T-helper 1 cell treated with Interleukin-12 subunit alpha and Interleukin-12 subunit beta and Interleukin-4 antibody, amounts not matched to agents 30 ng/mL and 1 ng/mL, for 36 hours (primary cell): ENCODE measurements at regions not wholly inside any gene's neighbourhood (a gene's known extent, or its start where the extent isn't known, plus 50 kb on each side); places are given as distances from the start of the nearest gene placed in this dataset.
"Not testable (repeated sequence)": the region's sequence is repeated elsewhere in the genome, so short reads cannot be mapped to it uniquely, and the experiment has no call there.

Experiments
- intact Hi-C: fragments of 100-400 bp; cut with micrococcal nuclease; formaldehyde crosslinking; loops from one replicate; pipeline ENCODE4 v1.15.1; 2024

DNA sequence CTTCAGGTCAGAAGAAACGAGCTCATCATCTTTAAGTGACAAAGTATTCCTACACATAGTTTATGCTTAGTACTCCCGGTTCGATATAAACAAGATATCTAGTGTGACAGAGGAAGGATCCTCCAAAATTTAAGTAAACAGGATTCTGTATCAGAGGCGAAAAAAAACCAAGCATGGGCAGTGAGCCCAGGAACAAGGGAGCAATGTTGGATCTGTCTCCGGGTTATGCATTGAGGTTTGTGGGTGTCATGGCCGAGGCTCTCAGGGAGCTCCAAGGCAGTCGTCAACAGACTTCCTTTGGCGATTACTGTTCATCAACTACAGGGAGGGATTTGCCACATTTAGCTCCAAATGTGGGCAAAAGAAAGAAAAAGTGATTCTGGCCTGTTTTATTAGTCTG, 319.5 kb downstream of the CBLN4 start:
- intact Hi-C loops, result no loop called here

DNA sequence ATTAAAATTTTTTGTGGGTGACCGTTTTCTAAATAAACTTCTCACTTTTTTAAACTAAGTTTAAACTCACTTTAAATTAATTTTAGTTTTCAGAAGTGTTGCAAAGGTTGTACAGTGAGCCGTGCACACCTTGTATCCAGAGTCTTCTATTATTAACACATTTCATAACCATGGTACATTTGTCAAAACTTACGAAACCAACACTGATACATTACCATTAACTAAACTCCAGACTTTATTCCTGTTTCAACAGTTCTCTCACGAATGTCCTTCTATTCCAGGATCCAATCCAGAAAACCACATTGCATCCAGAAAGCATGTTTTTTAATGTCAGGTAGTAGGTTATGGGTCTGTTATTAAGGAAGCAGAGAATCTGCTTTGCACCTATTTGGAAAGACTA, 319.9 kb downstream of the CBLN4 start:
- intact Hi-C loops, result no loop called here

DNA sequence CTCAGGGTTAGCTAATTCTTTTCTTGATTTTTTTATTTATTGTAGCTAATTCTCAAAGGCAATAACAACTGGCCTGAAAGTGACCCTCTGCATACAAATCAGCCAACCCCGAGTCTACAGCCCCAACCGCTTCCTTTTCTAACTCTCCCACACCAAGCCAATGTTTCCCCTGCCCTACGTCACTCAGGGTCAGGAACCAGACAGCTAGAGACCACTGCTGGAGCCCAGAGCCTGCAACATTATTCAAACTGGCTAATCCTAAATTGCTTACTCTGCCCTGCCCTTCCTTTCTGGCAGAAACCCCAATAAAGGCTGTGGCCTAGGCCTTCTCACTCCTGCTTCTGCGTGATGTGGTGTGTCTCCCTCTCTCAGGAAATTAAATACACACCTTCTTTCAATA, 320.7 kb downstream of the CBLN4 start:
- intact Hi-C loops, result no loop called here

DNA sequence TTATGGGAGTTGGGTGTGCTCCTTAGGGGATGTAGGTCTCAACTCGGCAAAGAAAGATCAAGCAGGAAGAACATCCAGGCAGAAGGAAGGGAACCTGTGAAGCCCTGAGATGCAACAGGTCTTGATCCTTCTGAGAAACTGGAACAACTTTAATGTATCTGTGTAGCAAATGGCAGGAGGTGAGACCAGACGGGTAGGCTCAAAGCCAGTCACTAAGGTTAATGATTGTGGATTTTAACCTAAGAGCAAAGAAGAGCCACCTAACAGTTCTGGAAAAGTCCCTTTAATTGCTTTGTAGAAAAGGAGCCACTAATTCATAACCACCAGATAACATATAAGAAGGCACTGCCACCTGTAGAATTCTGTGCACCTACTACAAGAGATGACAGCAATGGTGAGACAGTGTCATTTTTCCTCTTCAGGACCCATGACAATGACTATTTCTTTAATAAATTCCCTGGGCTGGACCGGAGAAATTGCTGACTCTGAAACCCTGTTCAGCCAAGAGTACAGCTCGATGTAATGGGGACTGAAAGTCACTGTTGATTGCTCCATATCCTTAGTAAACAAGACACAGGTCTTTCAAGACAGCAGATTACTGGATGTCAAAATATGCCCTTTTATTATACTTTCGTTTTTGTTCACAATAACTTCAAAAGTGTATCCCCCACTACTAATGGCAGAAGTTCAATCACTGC, 326.2 kb downstream of the CBLN4 start:
- intact Hi-C loops, result no loop called here

DNA sequence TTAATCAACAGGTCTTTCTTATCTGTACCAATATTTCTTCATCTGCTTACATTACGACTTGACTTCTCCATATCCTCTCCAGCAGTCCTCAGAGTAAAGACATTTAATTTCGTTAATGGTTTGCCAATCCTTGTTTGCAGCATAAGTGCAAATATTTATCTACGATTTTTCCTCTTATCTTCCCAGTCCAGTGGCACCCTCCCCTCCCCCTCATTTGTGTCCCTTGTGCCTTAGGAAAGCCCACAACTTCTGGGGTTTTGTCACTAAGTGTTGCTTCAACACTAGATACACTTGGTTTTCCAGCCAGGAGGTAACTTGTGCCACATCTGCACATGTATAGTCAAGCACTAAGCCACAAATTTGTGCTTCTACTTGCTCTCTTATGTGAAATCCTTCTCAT, 327.2 kb downstream of the CBLN4 start:
- intact Hi-C loops, result no loop called here

DNA sequence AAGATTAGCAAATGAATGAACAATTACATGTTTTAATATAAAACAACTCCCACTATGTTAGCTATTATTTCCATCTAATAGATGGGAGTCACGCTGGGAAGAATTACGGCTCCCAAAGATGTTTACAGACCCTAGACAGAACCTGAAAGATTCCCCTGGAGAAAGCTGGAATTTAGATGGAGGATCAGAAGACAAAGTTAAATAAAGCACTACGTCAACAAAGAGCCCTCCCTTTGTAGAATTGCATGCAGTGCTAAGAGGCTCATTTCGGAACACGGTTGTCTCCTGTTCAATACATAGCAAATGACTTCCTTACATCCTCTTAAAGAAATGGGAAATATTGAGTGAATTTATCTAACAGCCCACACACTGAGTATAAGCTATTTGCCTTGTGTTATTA, 328.3 kb downstream of the CBLN4 start:
- intact Hi-C loops, result no loop called here

DNA sequence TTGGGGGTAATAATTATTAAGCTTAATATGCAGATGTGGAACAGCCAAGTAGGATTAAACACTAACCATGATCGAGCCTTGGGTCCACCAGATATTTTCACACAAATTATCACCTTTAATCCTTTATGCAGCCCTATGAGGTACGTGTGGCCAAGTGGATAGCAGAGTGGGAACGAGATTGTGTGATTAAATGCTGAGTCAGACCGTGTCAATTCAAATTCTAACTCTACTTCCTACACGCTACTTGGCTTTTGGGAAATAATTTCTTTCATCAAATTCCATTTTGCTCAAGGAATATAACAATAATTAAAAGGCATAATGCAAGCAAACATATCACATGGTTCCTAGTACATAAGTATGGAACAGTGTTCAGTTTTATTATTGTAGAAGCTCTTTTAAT, 329.2 kb downstream of the CBLN4 start:
- intact Hi-C loops, result no loop called here

DNA sequence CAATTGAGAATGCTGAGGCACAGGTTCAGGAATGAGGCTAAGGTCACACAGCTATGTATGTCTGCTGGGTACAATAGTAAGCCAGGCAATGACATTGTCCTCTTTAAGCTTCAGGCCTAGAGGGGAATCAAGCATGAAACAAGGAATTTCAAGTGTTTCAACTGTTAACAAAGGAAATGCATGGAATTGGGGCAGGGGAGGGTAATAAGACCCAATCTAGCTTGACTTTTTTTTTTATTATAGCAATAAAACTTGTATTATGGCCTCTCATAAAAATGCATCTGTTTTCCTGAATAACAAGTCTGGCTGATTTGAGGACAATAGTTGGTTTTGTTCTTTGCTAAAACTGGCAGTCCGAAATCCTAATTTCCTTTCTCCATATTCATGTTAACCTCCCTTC, 336.7 kb downstream of the CBLN4 start:
- intact Hi-C loops, result no loop called here

DNA sequence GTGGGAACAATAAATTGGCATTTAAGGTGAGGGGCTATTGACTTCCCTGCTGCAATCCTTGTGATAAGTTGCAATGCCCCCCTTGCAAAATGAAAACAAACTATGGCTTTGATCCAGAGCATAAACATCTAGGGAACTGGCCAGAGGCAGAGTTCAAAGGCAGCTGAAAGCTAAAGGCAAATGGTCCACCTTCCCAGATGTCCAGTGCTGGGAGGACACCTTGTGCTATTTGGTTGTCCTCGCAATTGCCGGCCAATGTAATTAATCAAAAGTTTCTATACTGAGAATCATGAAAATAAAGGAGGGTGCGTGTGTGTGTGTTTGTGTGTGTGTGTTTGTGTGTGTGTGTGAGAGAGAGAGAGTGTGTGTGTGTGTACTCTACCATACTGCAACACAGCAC, 337.4 kb downstream of the CBLN4 start:
- intact Hi-C loops, result no loop called here

DNA sequence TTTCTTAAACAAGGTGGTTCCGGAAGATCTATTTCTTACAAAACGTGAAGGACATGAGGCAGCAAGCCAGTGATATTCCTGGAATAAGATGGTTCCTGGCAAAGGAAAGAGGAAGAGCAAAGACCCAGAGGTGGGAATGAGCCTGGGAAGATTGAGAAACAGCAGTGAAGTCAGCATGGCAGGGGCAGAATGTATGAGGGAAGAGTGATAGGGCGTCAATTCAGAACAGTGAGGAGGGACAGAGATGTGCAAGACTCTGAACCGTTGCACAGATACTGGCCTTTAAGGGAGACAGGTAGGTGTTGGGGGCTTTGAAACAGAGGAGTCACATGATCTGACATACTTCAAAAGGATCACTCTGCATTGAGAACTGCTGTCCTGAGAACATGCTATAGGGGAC, 338.3 kb downstream of the CBLN4 start:
- intact Hi-C loops, result no loop called here

DNA sequence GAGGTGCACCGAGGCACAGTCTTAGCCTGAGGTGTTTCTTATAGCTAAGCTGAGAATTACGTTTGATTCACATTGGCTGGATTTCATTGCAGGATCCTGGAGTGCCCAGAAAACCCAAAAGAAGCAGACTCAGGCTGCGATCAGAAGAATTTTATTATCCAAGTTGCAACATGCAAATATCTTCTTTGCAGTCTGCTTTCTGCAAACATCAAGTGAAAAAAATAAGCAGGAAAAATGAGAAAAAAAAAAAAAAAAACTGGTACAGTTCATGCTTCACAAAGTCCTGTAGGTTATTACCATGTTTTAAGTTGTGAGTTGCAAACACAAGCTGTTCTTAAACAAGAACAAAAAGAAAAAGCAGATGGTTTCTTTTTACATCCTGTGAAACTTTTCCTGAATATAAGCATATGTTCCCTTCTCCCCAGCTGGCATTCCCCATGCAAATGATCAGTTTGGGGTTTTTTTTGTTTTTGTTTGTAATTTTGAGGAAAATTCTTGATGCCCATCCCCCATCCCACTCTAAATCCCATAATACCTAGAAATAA, 349.0 kb downstream of the CBLN4 start:
- intact Hi-C loops, result no loop called here

DNA sequence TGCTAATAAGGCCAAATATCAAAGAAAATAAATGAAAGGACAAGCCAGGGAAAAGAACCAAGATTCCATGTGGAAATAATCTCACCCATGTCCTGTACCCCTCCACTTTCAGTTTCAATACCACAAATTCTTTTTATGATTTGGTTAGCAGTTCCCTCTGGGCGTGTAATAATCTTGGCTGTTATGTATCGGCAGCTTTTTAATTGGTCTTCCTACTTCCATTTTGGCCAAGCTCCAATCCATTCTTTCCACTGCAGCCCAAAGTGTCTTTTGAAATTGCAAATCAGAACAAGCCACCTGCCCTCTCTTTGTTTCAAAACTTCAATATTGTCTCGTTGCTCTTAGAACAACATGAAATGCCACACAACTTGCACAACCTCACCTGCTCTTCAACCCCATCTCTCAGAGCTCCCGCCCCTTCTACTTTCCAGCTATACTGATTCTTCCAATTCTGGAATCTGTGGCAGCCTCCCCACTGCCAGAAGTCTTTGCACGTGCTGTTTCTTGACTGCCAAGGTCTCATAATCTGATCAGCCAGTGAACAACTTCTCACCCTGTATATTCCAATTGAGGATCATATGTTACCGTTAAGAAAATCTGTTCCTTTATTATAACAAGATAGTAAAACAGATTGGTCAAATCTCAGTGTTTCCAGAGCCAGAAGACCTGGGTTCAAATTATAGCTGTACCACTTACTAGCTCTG, 354.5 kb downstream of the CBLN4 start:
- intact Hi-C loops, result no loop called here

DNA sequence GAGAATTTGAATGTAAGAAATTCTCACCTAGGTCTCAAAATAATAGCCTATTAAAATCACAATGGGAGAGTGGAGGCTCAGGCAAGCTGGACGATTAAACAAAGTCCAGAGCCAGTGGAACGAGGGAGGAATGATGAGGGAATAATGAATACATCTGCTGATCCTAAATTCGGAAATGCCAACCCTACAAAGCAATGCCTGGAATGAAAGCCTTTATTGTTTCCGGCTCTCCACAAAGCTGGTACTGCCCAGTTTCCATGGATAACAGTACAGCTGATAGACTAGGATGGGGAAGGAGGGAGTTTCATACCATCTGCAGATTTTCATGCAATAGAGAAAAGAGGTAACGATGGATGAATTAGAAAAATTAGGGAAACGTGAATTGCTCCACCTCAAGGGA, 356.1 kb downstream of the CBLN4 start:
- intact Hi-C loops, result no loop called here

DNA sequence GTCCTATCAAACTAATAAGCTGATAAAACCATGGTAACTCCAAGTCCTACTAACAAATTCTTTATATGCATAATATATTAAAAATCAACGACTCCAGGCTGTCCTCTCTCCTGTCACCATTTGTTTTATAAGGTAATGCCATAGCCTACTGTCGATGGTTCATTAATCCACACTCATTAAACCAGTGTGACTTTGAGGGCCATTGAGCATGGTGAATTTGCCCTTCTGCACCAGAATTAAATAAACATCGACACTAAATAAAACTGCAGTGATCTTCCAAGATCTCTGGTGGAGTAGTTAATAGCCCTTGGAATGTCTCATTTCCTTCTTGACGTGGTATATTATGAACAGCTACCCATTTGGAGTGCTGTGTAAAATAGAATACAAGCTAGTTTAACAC, 358.5 kb downstream of the CBLN4 start:
- intact Hi-C loops, result no loop called here

DNA sequence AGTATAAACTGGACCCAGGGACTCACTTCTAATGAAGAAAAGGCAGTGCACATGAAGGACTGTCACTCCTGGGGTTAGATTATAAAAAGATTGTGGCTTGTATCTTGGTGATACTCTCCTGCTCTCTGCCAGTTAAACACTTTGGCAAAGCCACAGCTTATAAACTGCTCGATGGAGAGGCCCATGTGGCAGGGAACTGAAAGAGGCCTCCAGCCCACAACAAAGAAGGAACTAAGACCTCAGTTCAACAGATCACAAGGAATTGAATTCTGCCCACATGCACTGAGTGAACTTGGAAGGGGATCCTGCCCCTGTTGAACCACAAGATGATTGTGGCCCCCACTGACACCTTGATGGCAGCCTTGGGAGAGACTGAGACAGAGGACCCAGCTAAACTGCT, 363.8 kb downstream of the CBLN4 start:
- intact Hi-C loops, result no loop called here

DNA sequence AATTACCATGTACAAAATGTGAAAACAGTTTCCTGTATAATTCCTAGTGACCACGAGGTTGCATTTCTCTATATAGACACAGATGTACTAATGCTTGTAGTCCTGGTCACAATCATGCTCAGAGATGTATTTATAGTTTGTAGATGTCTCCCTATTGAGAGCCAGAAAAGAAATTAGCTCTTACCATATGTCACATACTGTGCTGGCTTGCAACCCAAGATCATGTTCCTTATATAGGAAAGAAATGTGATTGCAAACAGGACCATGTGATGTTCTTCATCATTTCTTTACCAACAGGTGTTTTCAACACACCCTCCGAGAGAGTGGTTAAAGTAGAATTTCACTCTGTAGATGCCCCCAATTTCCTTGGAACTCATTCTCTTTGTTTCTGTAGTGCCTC, 369.4 kb downstream of the CBLN4 start:
- intact Hi-C loops, result no loop called here

DNA sequence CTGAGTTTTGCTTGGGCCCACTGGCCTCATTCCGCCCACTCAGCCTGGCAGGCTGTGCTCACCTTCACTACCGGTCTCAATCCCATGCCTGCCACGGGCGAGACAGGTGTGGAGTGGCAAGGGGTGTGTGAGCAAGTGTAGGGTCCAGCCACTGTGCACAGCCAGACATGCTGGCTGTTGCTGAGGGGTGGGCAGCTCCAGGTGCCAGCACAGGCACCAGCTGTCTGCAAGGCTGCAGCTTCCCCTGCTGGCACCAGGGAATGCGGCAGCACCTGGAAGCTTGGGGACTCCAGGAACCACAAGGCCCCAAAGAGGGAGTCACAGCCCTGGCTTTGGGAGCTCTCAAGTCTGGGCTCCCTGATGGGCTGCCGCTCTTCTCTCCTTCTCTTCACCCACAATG, 372.7 kb downstream of the CBLN4 start:
- intact Hi-C loops, result no loop called here

DNA sequence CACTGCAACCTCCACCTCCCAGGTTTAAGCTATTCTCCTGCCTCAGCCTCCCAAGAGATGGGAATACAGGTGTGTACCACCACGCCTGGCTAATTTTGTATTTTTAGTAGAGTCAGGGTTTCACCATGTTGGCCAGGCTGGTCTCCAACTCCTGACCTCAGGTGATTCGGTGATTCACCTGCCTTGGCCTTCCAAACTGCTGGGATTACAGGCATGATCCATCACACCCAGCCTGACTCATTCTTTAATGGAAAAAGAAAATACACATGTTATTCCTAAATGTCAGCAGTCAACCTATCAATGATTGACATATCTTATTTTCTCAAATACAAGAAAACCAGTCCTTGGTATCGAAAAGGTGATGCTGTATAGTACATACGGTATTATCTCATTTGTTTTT, 376.2 kb downstream of the CBLN4 start:
- intact Hi-C loops, result not testable (repeated sequence)

DNA sequence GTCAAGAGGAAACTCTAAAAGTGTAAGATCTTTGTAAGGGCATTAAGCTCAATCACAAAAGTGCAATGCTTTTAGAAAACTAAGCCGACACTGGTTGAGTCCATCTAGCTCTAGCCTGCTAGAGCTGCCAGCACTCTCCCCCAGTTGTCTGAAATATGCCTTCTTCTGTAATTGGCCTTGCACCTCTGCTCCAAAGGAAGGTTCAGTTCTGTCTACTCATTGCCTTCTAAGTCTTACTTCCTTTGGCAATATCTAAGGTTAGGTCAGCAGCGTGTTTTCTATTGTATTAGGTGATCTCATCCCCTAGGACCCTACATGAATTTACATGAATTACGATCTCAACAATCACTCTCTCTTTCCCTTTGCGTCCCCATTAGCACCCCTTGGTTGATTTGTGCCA, 378.6 kb downstream of the CBLN4 start:
- intact Hi-C loops, result no loop called here

DNA sequence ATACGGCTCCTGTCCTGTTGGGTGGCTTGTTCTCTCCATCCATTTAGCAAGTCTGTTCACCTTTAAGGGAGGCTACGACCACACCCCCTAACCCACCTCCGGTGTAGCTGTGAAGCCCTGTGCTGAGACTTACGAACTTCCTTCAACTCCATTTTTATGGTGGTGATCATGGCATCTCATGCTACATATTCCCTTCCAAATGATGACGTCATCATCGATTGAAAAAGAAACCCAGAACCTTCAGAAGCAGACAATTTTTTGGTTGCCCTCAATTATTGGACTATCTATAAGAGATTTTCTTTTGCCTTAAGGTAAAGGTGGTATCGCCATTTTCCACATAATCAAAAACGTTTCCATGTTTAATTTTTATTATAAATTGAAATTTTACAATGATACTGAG, 389.0 kb downstream of the CBLN4 start:
- intact Hi-C loops, result no loop called here

DNA sequence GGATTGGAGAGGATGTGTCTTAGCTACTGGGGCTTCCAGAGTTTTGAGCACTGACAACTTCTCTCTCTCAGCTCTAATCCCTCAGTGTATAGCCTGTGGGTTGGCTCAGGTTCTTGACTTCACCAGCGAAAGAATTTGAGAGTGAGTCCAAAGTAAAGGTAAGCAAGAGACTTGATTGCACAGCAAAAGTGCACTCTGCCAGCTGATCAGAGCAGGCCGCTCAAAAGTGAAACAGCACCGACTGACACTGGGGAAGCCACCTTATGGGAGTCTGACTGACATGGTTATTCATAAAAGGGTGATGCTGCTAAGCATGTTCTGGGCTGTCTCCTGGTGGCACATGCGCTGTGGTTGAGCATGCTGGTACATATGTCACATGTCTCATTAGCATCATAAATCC, 389.5 kb downstream of the CBLN4 start:
- intact Hi-C loops, result no loop called here

DNA sequence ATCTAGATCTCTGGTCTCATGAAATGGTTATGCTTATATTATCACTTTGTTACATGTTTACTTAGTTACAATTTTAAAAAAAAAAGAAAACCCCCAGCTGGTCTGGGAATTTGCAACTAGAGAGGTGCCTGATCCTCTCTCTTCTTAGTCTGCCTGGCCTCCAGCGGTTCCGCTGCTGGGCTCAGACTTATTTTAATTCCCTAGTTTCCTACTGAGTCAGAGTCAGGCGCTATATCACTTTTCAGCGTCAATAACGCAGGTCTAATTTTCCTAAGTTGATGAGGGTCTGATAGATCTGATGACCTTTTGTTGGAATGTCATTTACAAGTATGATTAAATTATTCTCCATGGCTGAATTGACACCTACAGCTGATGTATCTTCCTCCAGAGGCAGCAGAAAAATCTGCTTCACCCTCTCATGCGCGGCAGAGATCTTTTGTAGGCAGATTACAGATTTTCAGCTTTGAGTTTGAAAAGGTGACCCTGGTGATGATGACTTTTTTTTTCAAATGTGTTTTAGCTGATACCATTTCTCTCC, 391.0 kb downstream of the CBLN4 start:
- intact Hi-C loops, result no loop called here

DNA sequence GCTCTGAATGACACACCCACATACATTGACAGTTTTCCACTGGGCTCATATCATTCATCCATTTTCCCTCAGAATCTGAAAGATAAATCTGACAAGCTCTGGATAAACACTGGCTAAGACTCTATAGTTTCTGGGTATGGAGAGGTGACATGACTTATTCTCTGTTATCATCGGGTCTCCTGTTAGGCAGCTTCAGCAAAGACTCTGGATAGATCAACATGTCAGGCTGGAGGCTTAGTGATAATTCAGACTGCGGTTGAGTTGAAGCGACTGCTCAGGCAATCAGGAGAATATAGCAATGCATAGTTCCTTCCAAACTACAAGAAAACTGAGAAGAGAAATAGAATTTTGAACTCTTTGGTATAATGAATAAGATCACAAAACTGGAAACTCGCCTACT, 394.6 kb downstream of the CBLN4 start:
- intact Hi-C loops, result no loop called here
